ENCODE measurements at regions not wholly inside any gene's neighbourhood (a gene's known extent, or its start where the extent isn't known, plus 50 kb on each side); places are given as distances from the start of the nearest gene placed in this dataset.
A peak's percentile ranks its signal among the peaks of the same experiment; 100 is the strongest.

- DNase-seq = no peak
Observed at GRCh38 chr10:106280896-106281460, 883.5 kb downstream of the SORCS1 start.

DNA sequence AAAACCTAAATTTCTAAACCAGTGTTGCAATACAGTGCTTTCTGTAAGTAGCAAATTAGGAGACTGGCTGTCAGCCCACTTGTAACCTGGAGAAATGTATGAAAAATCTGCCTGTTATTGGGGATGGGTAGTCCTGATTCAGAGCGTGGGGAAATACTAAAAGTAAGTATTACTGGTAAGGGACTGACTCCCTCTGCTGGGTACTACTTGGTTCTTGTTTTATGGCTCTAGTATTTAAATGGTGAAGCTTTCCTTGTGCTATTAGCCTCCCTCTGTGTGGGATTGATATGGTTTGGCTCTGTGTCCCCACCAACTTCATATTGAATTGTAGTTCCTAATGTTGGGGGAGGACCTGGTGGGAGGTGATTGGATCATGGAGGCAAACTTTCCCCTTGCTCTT is 886.1 kb downstream of the SORCS1 start:
- no peak for DNase-seq

GRCh38 chr10:106271237-106271636 is 893.3 kb downstream of the SORCS1 start:
- DNase-seq = no peak

DNA sequence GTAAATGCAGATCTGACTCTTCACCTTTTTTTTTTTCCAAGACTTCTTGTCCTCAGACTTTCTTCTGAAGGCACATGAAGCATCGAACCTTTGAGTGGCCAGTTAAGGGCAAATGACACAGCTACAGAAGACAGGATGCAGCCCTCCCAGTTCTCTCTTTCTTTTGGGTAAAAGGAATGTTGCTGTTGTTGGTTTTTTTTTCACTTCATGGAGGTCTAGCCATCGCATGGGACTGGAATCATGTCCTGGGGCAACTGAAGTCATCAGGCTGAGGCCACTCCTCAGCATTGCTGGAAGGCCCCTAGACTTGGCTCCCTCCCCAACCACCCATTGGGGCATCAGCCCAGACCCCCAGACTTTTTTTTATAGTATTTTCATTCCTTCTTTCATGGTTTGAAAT is 896.5 kb downstream of the SORCS1 start:
- no peak for DNase-seq

DNA sequence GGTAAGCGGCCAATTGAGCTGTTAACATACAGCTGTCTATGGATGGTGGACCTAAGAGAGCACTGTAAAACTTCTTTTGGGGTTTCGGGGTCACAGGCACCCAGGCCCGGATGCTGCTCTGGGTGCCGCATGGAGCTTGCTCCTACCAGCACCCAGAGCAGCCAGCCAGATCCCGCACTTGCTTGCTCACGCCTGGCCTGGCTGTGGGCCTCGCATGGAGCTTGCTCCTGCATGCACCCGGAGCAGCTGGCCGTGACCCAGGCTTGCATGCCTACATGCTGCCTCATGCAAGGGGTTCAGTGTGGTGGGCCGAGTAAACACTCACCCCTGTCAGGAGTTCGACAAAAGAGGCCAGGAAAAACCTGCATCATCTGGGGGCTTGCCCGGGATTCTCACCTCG is 896.9 kb downstream of the SORCS1 start:
- no peak for DNase-seq

- peak; percentile 17 for DNase-seq
Observed at GRCh38 chr10:106257432-106257831, 907.1 kb downstream of the SORCS1 start.

DNA sequence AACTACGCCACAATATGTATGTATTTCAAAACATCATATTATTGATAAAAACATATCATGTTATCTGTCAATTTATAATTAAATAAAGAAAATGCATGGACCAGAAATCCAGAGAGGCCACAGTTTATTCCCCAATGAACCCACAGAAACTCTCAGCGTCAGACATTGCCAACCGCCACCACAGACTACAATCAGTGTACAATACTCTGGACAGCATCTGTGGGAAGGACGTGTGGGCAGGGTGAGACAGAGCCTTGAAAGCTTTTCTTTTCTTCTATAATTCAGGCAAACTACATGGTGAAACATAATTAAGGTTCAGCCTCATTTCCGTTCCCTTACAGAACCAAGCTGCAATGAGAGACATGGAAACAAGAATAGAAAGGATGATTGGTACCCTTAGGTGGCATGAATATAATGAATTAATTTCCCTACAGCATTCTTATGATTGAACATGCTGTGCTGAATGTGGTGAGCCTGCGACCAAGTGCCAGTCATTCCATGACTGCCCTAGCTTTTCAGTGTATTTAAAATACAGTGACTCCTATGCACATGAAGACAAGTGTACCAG is 909.3 kb downstream of the SORCS1 start:
- no peak for DNase-seq

- no peak for DNase-seq
Observed at GRCh38 chr10:106254071-106254470, 910.4 kb downstream of the SORCS1 start.

GRCh38 chr10:106252541-106252940 is 912.0 kb downstream of the SORCS1 start:
- no peak for DNase-seq

- DNase-seq = no peak
Observed at GRCh38 chr10:106251573-106251972, 912.9 kb downstream of the SORCS1 start.

- DNase-seq = no peak
Observed at GRCh38 chr10:106242301-106242700, 922.2 kb downstream of the SORCS1 start.

DNA sequence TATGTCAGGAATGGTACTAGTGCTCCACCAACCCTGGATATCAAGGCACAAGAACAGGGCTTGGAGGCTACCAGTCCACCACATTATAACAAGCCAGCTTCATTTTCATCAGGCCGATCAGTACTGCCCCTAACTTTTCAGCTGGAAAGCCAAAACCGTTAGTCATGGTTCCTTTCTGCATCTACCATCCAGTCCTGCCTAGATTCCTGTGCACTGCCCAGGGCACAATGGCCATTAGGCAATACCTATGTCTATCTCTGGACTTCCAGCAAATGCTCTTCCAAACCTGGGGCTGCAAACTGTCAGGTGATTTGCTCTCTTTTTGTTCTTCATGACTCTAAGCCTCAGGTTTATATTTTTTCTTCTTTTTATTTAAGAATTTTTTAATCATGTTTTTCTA is 937.7 kb downstream of the SORCS1 start:
- no peak for DNase-seq

DNA sequence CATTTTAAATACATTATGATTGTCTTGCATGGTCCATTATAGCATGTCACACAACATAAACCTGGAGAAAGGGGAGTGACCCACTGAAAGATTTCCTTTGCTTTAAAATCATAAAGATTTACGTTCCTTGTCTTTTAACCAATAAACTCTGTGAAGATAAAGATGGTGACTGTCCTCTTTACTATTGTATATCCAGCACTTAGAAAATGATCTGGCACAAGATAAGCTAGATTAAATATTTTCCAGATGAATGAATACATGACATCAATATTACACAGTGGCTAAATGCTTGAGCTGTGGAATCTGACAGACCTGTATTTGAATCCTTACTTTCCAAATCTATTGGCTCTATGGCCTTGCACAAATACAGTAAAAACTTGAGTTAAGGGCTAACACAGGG is 938.4 kb downstream of the SORCS1 start:
- no peak for DNase-seq

DNA sequence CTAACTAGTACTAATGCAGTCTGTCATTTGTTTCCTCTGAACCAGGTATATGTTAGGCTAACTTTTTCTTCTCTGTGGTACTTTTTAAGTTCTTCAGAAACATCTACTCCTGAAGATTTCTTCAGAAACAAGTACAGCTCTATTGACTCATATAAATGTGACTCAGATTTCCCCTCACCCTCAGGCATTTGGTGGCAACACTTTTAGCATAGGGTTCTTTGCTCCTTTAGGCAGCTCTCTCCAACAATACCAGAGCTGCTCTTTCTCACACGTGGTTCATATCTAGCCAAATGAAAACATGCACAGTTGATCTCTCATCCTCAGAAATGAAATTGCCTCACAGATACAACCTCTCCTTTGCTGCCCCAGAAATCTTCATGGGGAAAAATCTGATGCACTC is 939.8 kb downstream of the SORCS1 start:
- DNase-seq = no peak

DNA sequence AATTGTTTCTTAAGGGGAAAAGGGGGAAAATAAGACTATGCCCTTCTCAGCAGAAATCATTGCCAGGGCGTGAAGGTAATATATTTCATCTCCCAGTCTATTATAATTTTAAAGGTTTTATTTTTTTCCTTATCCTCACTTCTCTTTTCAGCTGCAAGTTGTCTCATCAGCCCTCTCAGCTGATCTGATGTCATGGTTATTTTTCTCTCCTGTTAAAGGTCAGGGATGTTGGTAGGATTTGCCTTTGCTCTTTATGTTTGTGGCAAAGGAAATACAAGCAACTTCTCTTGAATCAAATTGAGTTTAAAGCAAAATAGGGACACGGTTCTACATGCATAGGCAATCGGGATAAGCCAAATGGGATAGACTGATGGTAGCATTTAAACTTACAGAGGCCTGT is 946.9 kb downstream of the SORCS1 start:
- no peak for DNase-seq

GRCh38 chr10:106216085-106216484 is 948.4 kb downstream of the SORCS1 start:
- no peak for DNase-seq

- no peak for DNase-seq
Observed at GRCh38 chr10:106214243-106214642, 950.3 kb downstream of the SORCS1 start.

GRCh38 chr10:106213493-106213892 is 951.0 kb downstream of the SORCS1 start:
- DNase-seq = no peak

GRCh38 chr10:106198275-106198674 is 966.2 kb downstream of the SORCS1 start:
- no peak for DNase-seq

- DNase-seq = peak; percentile 21
Observed at GRCh38 chr10:106189292-106189691, 975.2 kb downstream of the SORCS1 start.

- DNase-seq = no peak
Observed at GRCh38 chr10:106185951-106186350, 978.6 kb downstream of the SORCS1 start.

DNA sequence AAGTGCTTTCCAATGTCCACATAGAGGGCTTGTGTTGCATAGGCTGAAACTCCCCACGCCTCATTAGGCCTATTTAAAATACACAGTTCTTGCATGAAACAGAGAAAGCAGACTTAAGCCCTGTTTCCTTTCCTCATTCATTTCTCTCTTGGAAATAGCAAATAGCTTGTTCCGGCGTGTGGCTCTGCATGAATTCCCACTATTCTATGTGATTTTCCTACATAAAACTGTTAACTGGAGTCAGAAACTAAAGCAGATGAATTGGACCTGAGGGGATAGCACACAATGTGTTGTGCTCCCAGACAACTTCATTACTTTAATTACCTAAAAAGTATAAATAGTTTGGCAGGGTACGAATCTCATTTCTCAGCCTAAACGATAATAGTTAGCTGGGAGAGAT is 981.5 kb downstream of the SORCS1 start:
- DNase-seq = no peak

- no peak for DNase-seq
Observed at GRCh38 chr10:106182542-106182941, 982.0 kb downstream of the SORCS1 start.

DNA sequence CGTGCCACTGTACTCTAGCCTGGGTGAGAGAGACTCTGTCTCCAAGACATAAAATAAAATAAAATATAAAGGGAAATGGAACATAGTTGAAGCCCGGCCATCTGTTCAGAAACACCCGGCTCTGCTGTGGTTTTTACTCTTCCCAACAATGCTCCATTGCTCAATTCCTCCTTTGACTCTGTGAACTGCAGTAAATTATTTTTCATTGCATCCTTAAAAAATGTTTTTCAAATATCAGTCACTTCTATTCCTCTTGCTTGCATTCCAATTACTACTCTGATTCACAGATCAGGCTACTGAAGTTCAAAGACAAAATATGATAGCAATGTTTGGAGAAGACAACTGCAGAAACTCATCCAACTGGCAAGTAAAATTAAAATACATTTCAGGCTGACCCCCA is 983.0 kb downstream of the SORCS1 start:
- no peak for DNase-seq

DNA sequence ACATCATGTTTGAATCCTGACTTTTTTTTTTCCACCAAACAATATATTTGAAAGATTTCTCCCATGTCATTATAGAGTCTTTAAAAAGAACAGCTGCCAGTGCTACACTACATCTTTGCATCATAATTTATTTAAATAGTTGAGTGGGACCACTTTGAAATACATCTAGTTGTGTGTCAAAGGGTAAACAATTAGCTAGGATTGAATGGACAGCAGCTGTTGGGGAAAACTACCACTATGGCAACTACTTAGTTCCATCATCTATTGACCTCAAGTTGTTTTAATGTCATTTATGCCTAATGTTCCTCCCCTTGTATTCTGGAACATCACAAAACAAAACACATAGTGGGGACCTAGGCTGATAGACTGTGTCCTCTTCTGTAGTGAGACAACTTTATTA is 985.1 kb downstream of the SORCS1 start:
- DNase-seq = no peak

Data from RPMI8226 (cell line).